SU-DHL-6 (cell line): ENCODE measurements at regions not wholly inside any gene's neighbourhood (a gene's known extent, or its start where the extent isn't known, plus 50 kb on each side); places are given as distances from the start of the nearest gene placed in this dataset.

ENCODE experiments used
- H2AFZ ChIP-seq: fragments of 200-600 bp; sonication (generic); 2 replicates; pipeline ENCODE4 v1.6.1; 2014; ENCODE audit warnings: low read depth, mild to moderate bottlenecking, moderate library complexity, mixed read lengths, antibody characterized with exemption, low read length; ENCODE audit not compliant: severe bottlenecking
- H3F3A ChIP-seq: fragments of 200-600 bp; shearing (Covaris generic); 2 replicates; pipeline ENCODE4 v1.6.0; 2016; ENCODE audit warnings: antibody characterized with exemption, mild to moderate bottlenecking; ENCODE audit not compliant: insufficient read depth
- H3K27ac ChIP-seq: fragments of 200-600 bp; sonication (generic); 2 replicates; pipeline ENCODE4 v1.5.1; 2016; ENCODE audit warnings: low read depth, mild to moderate bottlenecking, low read length, moderate library complexity, mixed read lengths
- H3K27me3 ChIP-seq: fragments of 200-600 bp; sonication (generic), shearing (Covaris generic); 2 replicates; pipeline ENCODE4 v1.6.0; 2014; ENCODE audit warnings: mild to moderate bottlenecking, low read length
- H3K36me3 ChIP-seq: fragments of 200-600 bp; sonication (generic); 2 replicates; pipeline ENCODE4 v1.6.1; 2014; ENCODE audit warnings: mild to moderate bottlenecking, low read length, mixed read lengths
- H3K4me2 ChIP-seq: fragments of 300-600, 200-600 bp; shearing (Covaris generic), sonication (generic); 2 replicates; pipeline ENCODE4 v1.6.0; 2014; ENCODE audit warnings: low read length, low read depth, mild to moderate bottlenecking; ENCODE audit not compliant: poor library complexity, severe bottlenecking
- H3K4me3 ChIP-seq: fragments of 200-600 bp; sonication (generic); 2 replicates; pipeline ENCODE4 v1.5.1; 2014; ENCODE audit warnings: antibody characterized with exemption, low read length, mild to moderate bottlenecking, mixed read lengths; ENCODE audit not compliant: insufficient read depth, poor library complexity, severe bottlenecking
- H3K79me2 ChIP-seq: fragments of 200-600 bp; sonication (generic); 2 replicates; pipeline ENCODE4 v1.6.1; 2014; ENCODE audit warnings: mild to moderate bottlenecking, low read length, moderate library complexity; ENCODE audit not compliant: insufficient read depth
- H3K9ac ChIP-seq: fragments of 200-600 bp; sonication (generic); 2 replicates; pipeline ENCODE4 v1.7.0; 2014; ENCODE audit warnings: mild to moderate bottlenecking, low read length
- H3K9me2 ChIP-seq: fragments of 200-600 bp; sonication (generic); replicated peaks from 2 replicates; pipeline ENCODE4 v1.6.1; 2014; ENCODE audit warnings: low read length; ENCODE audit not compliant: insufficient read depth
- H3K9me3 ChIP-seq: fragments of 200-600 bp; sonication (generic); 2 replicates; pipeline ENCODE4 v1.6.1; 2014; ENCODE audit warnings: low read length, mixed read lengths; ENCODE audit not compliant: insufficient read depth
- H4K20me1 ChIP-seq: fragments of 200-600 bp; sonication (generic); 2 replicates; pipeline ENCODE4 v1.6.1; 2014; ENCODE audit warnings: low read depth, mild to moderate bottlenecking, antibody characterized with exemption, low read length, moderate library complexity, mixed read lengths
- CTCF ChIP-seq: fragments of 200-600 bp; sonication (generic); IDR thresholded peaks from one replicate; pipeline ENCODE4 v1.5.1; 2017; ENCODE audit warnings: antibody characterized with exemption, mild to moderate bottlenecking, low read length, moderate library complexity; ENCODE audit not compliant: insufficient read depth, poor library complexity, severe bottlenecking
- EZH2phosphoT487 ChIP-seq: fragments of 200-600 bp; sonication (generic), shearing (Covaris generic); conservative IDR thresholded peaks from 2 replicates; pipeline ENCODE4 v1.6.1; 2018; ENCODE audit warnings: mild to moderate bottlenecking, antibody characterized with exemption, low read length, moderate library complexity, mixed read lengths

DNA sequence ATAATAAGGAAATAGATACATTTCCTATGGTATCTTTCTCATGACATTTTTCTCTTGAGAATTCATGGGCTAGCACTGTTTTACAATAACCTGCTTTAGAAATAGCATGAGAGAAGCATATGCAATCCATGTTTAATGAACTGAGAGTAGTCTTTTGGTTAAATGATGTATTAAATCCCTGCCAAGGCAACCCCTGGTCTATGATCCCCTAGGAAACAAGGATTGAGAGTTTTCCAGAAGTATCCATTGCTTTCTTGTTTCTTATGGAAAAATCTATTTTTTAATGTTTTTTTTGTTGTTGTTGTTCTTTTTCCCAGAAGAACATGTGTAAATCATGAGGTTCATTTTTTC is 390.5 kb upstream of the HSF2 start:
- no peak overlapping the region for H2AFZ ChIP-seq
- H3K79me2 ChIP-seq: no peaks in the 10 kb centered on the region
- H3K9me3 ChIP-seq: no peaks in the 10 kb centered on the region
- H3F3A ChIP-seq: no peaks in the 10 kb centered on the region
- H3K4me3 ChIP-seq: no peak overlapping the region
- no peak overlapping the region for H3K4me2 ChIP-seq
- H3K27ac ChIP-seq: no peak overlapping the region
- H3K36me3 ChIP-seq: no peaks in the 10 kb centered on the region
- H3K9me2 ChIP-seq: no peaks in the 10 kb centered on the region
- TF ChIP-seq EZH2phosphoT487: no peak
- TF ChIP-seq CTCF: no peak
- H3K27me3 ChIP-seq: no peaks in the 10 kb centered on the region
- no peaks in the 10 kb centered on the region for H4K20me1 ChIP-seq
- H3K9ac ChIP-seq: no peak overlapping the region

- no peak overlapping the region for H3K4me3 ChIP-seq
- no peaks in the 10 kb centered on the region for H3K79me2 ChIP-seq
- no peak for TF ChIP-seq CTCF
- TF ChIP-seq EZH2phosphoT487: no peak
- no peaks in the 10 kb centered on the region for H3K9me3 ChIP-seq
- no peaks in the 10 kb centered on the region for H3K36me3 ChIP-seq
- H3K9ac ChIP-seq: no peak overlapping the region
- H3K27ac ChIP-seq: no peak overlapping the region
- H3F3A ChIP-seq: no peaks in the 10 kb centered on the region
- no peak overlapping the region for H2AFZ ChIP-seq
- no peaks in the 10 kb centered on the region for H3K9me2 ChIP-seq
- H3K27me3 ChIP-seq: no peaks in the 10 kb centered on the region
- H3K4me2 ChIP-seq: no peak overlapping the region
- H4K20me1 ChIP-seq: no peaks in the 10 kb centered on the region
Observed at GRCh38 chr6:122012578-122012977, 386.9 kb upstream of the HSF2 start.

DNA sequence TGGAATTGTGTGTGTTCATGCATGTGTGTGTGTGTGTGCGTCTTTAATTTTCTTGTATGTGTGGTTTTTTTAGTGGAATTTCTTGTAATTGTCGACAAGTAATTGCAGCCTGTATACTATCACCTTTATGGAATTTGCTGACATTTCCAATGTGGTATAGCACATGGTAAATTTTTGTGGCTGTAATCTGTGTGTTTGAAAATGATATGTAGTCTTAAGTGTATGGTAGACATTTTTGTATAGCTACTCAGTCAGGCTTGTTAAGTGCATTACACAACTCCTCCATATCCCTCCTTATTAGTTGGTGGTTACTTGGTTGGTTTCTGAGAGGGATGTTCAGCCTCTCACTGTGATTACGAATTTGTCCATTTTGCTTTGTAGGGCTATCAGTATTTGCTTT is 384.5 kb upstream of the HSF2 start:
- Histone ChIP-seq H3K27ac (no peak overlapping the region), H3K9me3 (no peaks in the 10 kb centered on the region), H3K4me3 (no peak overlapping the region), H2AFZ (no peak overlapping the region), H4K20me1 (no peaks in the 10 kb centered on the region), H3K36me3 (no peaks in the 10 kb centered on the region), H3F3A (no peaks in the 10 kb centered on the region), H3K79me2 (no peaks in the 10 kb centered on the region), H3K27me3 (no peaks in the 10 kb centered on the region), H3K9me2 (no peaks in the 10 kb centered on the region), H3K4me2 (no peak overlapping the region), H3K9ac (no peak overlapping the region)
- no peak for TF ChIP-seq EZH2phosphoT487
- no peak for TF ChIP-seq CTCF
